Hematopoietic multipotent progenitor cell treated with erythropoietin and hydrocortisone succinate and interleukin-3 and kit ligand, for 4 days (in vitro differentiated cells): ENCODE measurements at regions not wholly inside any gene's neighbourhood (a gene's known extent, or its start where the extent isn't known, plus 50 kb on each side); places are given as distances from the start of the nearest gene placed in this dataset.
A peak's percentile ranks its signal among the peaks of the same experiment; 100 is the strongest.

ENCODE experiments used
- DNase-seq: peaks from one replicate; pipeline ENCODE4 v3.0.0-alpha.2; 2015

GRCh38 chrX:4451591-4451990 is 738.1 kb upstream of the PRKX start:
- no peak for DNase-seq

GRCh38 chrX:4450177-4450576 is 736.7 kb upstream of the PRKX start:
- no peak for DNase-seq

GRCh38 chrX:4435905-4436304 is 722.5 kb upstream of the PRKX start:
- DNase-seq = no peak

GRCh38 chrX:4397471-4397870 is 684.0 kb upstream of the PRKX start:
- no peak for DNase-seq

- no peak for DNase-seq
Measured at GRCh38 chrX:4382273-4382672, 668.8 kb upstream of the PRKX start.

- DNase-seq = no peak
Measured at GRCh38 chrX:4380710-4381109, 667.3 kb upstream of the PRKX start.

- no peak for DNase-seq
Measured at GRCh38 chrX:4379071-4379470, 665.6 kb upstream of the PRKX start.

- no peak for DNase-seq
Measured at GRCh38 chrX:4373791-4374190, 660.3 kb upstream of the PRKX start.

- no peak for DNase-seq
Measured at GRCh38 chrX:4358577-4358976, 645.1 kb upstream of the PRKX start.

GRCh38 chrX:4322916-4323315 is 609.5 kb upstream of the PRKX start:
- no peak for DNase-seq

- DNase-seq = no peak
Measured at GRCh38 chrX:4320436-4320947, 607.0 kb upstream of the PRKX start.

GRCh38 chrX:4315891-4316290 is 602.4 kb upstream of the PRKX start:
- DNase-seq = no peak

- no peak for DNase-seq
Measured at GRCh38 chrX:4314586-4314985, 601.1 kb upstream of the PRKX start.

- peak; percentile 1 for DNase-seq
Measured at GRCh38 chrX:4277122-4277521, 563.7 kb upstream of the PRKX start.

GRCh38 chrX:4268676-4269075 is 555.2 kb upstream of the PRKX start:
- no peak for DNase-seq

GRCh38 chrX:4265036-4265435 is 551.6 kb upstream of the PRKX start:
- DNase-seq = no peak

- DNase-seq = peak; percentile 27
Measured at GRCh38 chrX:4263030-4263803, 549.8 kb upstream of the PRKX start.

- DNase-seq = peak; percentile 29
Measured at GRCh38 chrX:4253092-4253491, 539.6 kb upstream of the PRKX start.

- no peak for DNase-seq
Measured at GRCh38 chrX:4249401-4249800, 536.0 kb upstream of the PRKX start.

- no peak for DNase-seq
Measured at GRCh38 chrX:4243759-4244158, 530.3 kb upstream of the PRKX start.

GRCh38 chrX:4240541-4241194 is 527.2 kb upstream of the PRKX start:
- peak; percentile 48 for DNase-seq

- DNase-seq = peak; percentile 11
Measured at GRCh38 chrX:4239650-4240540, 526.4 kb upstream of the PRKX start.

GRCh38 chrX:4238916-4239315 is 525.5 kb upstream of the PRKX start:
- DNase-seq = no peak
